AG04449 (cell line): ENCODE measurements at regions not wholly inside any gene's neighbourhood (a gene's known extent, or its start where the extent isn't known, plus 50 kb on each side); places are given as distances from the start of the nearest gene placed in this dataset.

Experiments used
- CTCF ChIA-PET: fragments of 350-600 bp; formaldehyde crosslinking; extraction: SDS; loops from one replicate; lab custom pipeline; 2021; ENCODE audit warnings: antibody characterized with exemption; lab: Yijun Ruan, JAX
- POLR2A ChIA-PET: fragments of 400-600, 350-600 bp; formaldehyde crosslinking; extraction: SDS; loops from one replicate; lab custom pipeline; 2020; ENCODE audit warnings: antibody characterized with exemption, inconsistent platforms; lab: Yijun Ruan, JAX
- DNase-seq: peaks from one replicate; pipeline ENCODE4 v3.0.0-alpha.2; 2010; ENCODE audit warnings: low read depth, low spot score
- H3K4me3 ChIP-seq: 2 replicates; pipeline ENCODE4 v1.5.1; 2011; ENCODE audit warnings: low read depth, mild to moderate bottlenecking, control low read depth, low read length
- TF ChIP-seq, protein P1 (sequence below): IDR thresholded peaks from one replicate; pipeline ENCODE4 v1.5.1; 2011; ENCODE audit warnings: mild to moderate bottlenecking, moderate library complexity, low read length, control low read depth, inconsistent platforms; ENCODE audit not compliant: insufficient read depth; ENCODE audit errors: missing control alignments

DNA sequence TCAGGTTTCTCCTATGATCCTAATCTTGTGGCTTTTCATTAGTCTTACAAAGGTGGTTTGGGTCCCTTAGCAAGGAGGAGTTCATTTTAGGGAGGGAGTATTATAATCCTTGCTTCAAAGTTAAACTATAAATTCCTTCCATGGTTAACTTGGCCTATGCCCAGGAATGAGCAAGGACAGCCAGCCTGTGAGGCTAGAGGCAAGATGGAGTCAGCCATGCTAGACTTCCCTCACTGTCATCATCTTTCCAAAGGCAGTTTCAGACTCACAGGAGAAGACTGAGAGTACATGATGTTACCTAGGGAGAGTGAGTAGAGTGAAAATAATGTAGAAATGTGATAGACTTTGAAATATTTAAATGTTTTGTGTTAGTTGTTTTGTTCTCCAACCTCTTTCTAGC lies 192.3 kb downstream of the GPAT3 start:
- CTCF ChIA-PET: no interaction called here
- no peak overlapping the region for H3K4me3 ChIP-seq
- TF ChIP-seq, protein P1, sequence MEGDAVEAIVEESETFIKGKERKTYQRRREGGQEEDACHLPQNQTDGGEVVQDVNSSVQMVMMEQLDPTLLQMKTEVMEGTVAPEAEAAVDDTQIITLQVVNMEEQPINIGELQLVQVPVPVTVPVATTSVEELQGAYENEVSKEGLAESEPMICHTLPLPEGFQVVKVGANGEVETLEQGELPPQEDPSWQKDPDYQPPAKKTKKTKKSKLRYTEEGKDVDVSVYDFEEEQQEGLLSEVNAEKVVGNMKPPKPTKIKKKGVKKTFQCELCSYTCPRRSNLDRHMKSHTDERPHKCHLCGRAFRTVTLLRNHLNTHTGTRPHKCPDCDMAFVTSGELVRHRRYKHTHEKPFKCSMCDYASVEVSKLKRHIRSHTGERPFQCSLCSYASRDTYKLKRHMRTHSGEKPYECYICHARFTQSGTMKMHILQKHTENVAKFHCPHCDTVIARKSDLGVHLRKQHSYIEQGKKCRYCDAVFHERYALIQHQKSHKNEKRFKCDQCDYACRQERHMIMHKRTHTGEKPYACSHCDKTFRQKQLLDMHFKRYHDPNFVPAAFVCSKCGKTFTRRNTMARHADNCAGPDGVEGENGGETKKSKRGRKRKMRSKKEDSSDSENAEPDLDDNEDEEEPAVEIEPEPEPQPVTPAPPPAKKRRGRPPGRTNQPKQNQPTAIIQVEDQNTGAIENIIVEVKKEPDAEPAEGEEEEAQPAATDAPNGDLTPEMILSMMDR: no peak
- POLR2A ChIA-PET: no interaction called here
- DNase-seq: no peak

DNA sequence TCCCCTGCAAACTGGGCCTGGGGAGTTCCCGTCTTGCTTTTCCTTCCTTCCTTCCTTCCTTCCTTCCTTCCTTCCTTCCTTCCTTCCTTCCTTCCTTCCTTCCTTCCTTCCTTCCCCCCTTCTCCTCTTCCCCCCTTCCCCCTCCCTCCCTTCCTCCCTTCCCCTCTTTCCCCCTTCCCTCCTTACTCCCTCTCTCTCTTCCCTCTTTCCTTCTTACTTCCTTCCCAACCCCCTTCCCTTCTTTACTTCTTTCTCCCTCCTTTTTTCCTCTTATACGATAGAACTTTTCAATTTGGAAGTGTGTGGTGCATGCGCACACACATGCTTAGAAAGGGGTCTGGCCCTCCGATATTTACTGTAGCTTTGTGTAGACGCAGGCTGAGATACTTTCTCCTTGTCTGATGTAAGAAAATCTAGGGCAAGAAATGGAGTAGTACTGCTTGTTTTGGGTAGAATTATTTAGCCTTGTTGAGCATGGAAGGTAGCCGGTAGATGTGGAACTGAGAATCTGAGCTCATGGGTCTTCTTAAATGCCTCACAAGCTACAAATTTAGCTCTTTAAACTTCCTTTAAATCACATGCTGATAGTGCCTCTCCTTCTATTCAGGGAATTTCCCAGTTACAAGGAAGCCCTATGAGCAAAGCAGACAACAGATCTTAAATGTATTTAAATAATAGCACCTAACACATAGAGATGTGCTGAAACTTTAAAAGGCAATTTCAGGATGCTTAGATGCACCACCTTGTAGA lies 189.6 kb downstream of the GPAT3 start:
- CTCF ChIA-PET: no interaction called here
- POLR2A ChIA-PET: no interaction called here
- DNase-seq: no peak
- H3K4me3 ChIP-seq: no peak overlapping the region
- TF ChIP-seq, protein P1: no peak

DNA sequence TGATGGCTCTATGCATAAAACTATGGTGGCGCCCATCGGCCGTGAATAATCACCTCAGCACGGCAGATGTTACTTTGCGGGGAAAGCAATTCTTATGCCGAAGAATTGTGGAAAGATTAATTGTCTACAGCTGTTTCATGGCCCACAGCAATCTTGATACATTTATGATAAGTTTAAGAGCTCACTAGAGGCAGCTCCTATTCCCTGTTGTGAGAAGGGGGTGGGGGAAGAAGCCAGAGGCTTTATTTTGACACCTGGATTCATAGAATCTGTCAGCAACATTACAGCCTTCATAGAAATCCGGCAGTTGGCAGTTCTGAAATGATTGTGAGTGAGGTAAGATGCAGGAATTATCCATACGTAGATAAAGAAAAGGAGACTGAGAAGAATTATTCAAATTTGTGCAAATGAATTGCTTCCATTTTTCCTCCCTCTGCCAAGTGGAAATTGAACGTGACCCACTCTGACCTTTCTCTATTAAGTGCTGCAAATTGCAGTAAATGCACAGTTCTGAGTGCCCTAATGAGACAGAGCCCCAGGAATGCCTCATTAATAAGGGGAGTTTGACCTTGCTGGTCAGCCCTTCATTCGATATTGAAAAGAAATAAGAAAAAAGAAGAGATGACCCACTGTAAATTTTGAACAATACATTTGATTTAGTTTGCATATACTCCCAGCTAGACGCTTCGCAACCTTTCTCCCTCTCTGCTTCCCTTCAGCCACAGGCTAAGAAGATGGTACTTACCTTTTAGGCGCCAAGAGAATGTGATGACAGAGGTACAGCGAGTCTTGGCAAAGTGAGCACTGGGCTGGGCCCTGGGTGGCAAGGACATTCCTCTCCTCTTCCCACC lies 188.8 kb downstream of the GPAT3 start:
- H3K4me3 ChIP-seq: no peak overlapping the region
- ChIA-PET POLR2A (no interaction called here), CTCF (no interaction called here)
- TF ChIP-seq, protein P1: no peak
- DNase-seq: no peak

DNA sequence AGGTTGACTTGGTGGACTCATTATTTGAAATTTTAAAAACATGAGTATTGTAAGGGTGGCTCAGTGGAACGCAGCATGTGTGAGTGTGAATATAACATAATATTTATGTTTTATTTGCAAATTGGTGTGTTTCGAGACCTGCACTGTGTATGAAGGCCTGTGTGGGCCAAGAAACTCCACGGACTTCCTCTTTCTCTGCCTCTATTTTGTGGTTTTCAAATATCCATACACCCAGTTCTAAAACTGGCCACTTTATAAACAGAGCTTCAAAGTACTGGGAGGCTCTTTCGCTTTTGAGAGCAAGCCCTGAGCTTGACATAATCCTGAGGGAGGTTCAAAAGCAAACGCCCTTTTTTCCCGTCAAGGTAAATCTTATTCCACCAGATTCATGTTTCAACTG lies 187.7 kb downstream of the GPAT3 start:
- ChIA-PET CTCF (no interaction called here), POLR2A (no interaction called here)
- no peak overlapping the region for H3K4me3 ChIP-seq
- TF ChIP-seq, protein P1: no peak
- no peak for DNase-seq

DNA sequence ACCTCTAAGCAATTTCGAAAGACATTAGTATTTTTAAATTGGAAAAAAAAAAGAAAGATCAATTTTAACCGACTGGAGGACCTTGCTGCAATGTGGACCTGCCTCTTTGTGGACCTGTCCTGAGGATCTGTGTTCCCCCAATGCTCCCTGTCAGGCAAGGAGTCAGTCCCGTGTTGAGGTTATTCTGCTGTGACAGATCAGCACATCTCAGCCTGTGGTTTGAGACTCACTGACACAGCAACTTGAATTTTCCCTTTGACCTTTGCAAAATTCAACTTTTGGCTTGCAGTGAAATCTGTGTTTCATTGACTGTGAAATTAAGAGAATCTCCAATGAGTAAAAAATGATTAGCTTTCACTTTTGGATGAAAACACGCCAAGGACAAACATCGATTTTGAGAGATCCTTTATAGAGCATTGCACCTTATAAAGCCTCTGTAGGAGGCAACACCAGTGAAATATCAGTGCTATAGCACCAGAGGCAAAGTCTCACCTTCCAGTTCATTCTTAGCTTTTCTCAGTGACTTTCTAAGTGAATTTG lies 186.9 kb downstream of the GPAT3 start:
- POLR2A ChIA-PET: no interaction called here
- no peak for DNase-seq
- CTCF ChIA-PET: no interaction called here
- TF ChIP-seq, protein P1: no peak
- no peak overlapping the region for H3K4me3 ChIP-seq

DNA sequence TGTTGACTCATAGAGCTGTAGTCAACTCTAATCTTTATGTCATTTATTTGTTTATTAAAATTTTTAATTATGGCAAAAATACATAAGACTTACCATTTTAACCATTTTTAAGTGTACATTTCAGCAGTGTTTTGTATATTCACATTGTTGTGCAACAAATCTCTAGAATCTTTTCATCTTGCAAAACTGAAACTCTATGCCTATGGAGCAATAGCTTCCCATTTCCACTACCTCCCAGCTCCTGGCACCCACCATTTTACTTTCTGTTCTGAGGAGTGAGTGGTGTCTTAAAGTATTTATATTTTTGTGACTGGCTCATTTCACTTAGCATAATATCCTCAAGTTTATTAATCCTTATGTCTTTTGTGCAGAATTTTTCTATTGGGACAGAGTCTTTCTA lies 181.0 kb downstream of the GPAT3 start:
- TF ChIP-seq, protein P1: no peak
- H3K4me3 ChIP-seq: no peak overlapping the region
- ChIA-PET CTCF (no interaction called here), POLR2A (no interaction called here)
- no peak for DNase-seq
